ENCODE measurements at regions not wholly inside any gene's neighbourhood (a gene's known extent, or its start where the extent isn't known, plus 50 kb on each side); places are given as distances from the start of the nearest gene placed in this dataset.

DNA sequence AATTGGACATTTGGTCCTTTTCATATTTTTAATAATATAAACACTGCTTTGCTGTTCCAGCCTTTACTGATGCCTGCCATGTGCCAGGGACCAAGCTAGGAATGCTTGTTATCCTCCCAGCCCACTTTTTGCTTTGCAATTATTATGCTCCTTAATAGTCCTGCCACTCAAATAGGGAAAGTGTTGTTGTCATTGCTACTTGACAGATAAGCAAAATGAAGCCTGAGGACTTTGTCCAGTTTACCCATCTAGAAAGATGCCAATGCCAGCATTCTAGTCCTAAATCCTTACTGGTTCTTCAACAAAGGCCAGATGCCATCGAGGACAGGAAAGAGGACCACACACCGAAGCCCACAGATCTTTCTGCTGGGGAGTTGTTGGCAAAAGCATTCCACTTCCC lies 246.5 kb downstream of the EMP1 start:
- TF ChIP-seq FOXP2 (optimal IDR thresholded peaks at IDR 0.05; ENCODE audit: borderline replicate concordance, extremely low read depth, extremely low read length, insufficient read depth) (no peak), POLR2AphosphoS5 (IDR thresholded peaks at IDR 0.05; ENCODE audit: low read depth, low read length) (no peak), TAF1 (IDR thresholded peaks at IDR 0.05; ENCODE audit: borderline replicate concordance, insufficient read depth, low read length) (no peak), SIN3A (IDR thresholded peaks at IDR 0.05; ENCODE audit: borderline replicate concordance, insufficient read depth, low read length) (no peak)
- TF ChIP-seq, protein P1, sequence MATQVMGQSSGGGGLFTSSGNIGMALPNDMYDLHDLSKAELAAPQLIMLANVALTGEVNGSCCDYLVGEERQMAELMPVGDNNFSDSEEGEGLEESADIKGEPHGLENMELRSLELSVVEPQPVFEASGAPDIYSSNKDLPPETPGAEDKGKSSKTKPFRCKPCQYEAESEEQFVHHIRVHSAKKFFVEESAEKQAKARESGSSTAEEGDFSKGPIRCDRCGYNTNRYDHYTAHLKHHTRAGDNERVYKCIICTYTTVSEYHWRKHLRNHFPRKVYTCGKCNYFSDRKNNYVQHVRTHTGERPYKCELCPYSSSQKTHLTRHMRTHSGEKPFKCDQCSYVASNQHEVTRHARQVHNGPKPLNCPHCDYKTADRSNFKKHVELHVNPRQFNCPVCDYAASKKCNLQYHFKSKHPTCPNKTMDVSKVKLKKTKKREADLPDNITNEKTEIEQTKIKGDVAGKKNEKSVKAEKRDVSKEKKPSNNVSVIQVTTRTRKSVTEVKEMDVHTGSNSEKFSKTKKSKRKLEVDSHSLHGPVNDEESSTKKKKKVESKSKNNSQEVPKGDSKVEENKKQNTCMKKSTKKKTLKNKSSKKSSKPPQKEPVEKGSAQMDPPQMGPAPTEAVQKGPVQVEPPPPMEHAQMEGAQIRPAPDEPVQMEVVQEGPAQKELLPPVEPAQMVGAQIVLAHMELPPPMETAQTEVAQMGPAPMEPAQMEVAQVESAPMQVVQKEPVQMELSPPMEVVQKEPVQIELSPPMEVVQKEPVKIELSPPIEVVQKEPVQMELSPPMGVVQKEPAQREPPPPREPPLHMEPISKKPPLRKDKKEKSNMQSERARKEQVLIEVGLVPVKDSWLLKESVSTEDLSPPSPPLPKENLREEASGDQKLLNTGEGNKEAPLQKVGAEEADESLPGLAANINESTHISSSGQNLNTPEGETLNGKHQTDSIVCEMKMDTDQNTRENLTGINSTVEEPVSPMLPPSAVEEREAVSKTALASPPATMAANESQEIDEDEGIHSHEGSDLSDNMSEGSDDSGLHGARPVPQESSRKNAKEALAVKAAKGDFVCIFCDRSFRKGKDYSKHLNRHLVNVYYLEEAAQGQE (IDR thresholded peaks at IDR 0.05; ENCODE audit: insufficient read depth in 1 of 2, low read depth in 2 of 2, low read length in 2 of 2) = no peak

All from PFSK-1 (cell line).